22Rv1 (cell line): ENCODE measurements at regions not wholly inside any gene's neighbourhood (a gene's known extent, or its start where the extent isn't known, plus 50 kb on each side); places are given as distances from the start of the nearest gene placed in this dataset.

Source experiments
- H3K27ac ChIP-seq: fragments of 450-650 bp; 2 replicates; pipeline ENCODE4 v1.5.1; 2017
- ZFX ChIP-seq: fragments of 450-650 bp; IDR thresholded peaks from 2 replicates; pipeline ENCODE4 v1.6.1; 2017; ENCODE audit warnings: antibody characterized with exemption, borderline replicate concordance
- TF ChIP-seq, protein P1 (sequence below): fragments of 450-650 bp; IDR thresholded peaks from 2 replicates; pipeline ENCODE4 v1.5.1; 2017; ENCODE audit warnings: mild to moderate bottlenecking

DNA sequence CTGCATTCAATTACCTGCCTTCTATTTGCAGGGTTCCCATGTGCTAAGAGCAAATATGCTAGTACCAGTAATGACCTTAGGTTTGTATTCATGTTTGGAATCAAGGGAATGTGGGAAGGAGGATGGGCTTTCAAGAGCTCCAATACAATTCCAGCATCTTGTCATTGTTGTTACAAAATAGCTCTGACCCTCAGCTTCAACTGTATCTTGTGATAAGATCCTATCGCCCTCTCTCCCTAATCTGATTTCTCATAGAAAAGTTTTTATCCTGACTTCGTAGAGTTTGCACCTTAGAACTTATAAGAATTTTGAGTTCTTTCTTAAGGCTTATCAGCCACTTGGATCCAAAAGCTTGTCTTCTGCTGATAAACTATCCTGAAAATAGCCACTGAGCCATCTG is 749.5 kb upstream of the ACVR2A start:
- no peak overlapping the region for H3K27ac ChIP-seq
- no peak for TF ChIP-seq ZFX
- TF ChIP-seq, protein P1, sequence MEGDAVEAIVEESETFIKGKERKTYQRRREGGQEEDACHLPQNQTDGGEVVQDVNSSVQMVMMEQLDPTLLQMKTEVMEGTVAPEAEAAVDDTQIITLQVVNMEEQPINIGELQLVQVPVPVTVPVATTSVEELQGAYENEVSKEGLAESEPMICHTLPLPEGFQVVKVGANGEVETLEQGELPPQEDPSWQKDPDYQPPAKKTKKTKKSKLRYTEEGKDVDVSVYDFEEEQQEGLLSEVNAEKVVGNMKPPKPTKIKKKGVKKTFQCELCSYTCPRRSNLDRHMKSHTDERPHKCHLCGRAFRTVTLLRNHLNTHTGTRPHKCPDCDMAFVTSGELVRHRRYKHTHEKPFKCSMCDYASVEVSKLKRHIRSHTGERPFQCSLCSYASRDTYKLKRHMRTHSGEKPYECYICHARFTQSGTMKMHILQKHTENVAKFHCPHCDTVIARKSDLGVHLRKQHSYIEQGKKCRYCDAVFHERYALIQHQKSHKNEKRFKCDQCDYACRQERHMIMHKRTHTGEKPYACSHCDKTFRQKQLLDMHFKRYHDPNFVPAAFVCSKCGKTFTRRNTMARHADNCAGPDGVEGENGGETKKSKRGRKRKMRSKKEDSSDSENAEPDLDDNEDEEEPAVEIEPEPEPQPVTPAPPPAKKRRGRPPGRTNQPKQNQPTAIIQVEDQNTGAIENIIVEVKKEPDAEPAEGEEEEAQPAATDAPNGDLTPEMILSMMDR = no peak

DNA sequence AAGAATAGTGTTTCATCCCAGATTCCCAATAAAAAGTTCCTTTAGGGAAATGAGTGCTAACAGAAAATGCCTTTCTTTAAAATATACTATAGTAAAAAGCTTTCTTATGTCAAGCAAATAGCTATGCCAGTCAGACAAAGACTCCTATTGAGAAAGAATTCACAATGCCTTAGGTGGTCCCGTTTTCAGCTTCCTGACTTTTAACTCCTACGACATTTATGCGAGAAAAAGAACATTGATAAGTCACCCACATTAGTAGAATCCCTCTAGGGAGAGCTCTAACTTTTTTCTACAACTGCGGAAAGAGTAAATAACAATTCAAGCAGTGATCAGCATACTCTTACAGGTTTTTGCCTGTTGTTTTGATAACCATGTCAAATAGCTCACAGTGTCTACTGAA is 750.8 kb upstream of the ACVR2A start:
- TF ChIP-seq, protein P1 = no peak
- no peak for TF ChIP-seq ZFX
- no peak overlapping the region for H3K27ac ChIP-seq

DNA sequence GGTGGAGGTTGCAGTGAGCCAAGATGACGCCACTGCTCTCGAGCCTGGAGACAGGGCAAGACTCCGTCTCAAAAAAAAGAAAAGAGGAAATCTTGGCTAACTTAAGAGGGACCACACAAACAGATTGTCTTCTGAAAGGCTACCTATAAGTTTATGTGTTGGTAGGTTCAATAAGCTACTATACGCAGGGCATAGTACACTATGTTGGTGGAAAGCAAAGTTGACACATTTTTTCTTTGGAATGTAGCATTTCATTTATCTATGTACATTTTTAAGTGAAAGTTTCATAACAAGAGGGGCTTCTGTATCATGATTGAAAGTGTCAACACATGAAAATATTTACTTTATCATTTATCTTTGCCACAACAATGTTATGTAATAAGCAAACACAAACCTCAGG is 752.6 kb upstream of the ACVR2A start:
- no peak for TF ChIP-seq ZFX
- TF ChIP-seq, protein P1 = no peak
- no peak overlapping the region for H3K27ac ChIP-seq

DNA sequence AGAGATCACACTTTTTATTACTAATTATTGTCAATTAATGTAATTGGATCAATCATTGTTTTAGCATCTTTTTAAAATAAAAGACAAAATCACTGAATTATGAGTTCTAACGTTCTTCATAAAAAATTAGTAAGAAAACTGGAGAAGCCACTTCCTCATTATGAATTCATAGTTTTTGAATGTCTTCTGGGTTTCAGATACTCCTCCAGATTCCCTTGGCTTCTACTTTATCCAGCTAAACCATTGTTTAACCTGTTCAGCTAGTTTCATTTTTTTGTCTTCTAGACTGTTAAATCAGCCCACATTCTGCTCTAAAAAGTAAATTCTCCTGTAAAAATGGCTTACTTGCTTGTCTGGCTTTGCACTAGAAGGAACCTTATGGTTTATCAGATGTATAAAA is 753.4 kb upstream of the ACVR2A start:
- no peak for TF ChIP-seq ZFX
- TF ChIP-seq, protein P1 = no peak
- no peak overlapping the region for H3K27ac ChIP-seq

DNA sequence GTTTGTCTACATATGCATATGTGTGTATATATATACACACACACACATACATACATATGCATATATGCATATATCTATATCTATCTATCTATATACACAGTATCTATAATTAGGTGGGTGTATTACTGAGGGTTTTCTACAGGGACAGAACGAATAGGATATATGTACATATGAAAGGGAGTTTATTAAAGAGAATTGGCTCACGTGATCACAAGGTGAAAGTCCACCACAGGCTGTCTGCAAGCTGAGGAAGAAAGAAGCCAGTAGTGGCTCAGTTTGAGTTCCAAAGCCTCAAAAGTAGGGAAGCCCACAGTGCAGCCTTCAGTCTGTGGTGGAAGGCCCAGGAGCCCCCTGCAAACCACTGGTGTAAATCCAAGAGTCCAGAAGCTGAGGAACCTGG is 756.0 kb upstream of the ACVR2A start:
- no peak for TF ChIP-seq ZFX
- TF ChIP-seq, protein P1 = no peak
- H3K27ac ChIP-seq = no peak overlapping the region

DNA sequence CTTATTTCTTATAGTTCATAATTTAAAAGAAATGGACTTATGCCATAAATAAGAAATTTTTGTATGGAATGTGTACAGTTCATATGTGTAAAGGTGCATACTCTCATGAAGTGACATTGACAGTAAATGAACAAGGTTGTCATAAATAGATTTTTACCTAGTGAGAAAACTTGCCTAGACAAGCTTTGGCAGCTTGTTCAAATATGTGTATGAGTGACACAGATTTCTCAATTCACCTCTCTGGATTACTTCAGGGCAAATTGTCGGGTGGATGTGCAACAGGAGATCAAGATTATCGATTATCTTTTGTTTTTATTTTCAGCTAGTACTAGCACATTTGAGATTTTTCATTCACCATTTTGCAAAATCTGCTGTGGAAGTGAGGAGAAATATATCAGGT is 758.1 kb upstream of the ACVR2A start:
- no peak for TF ChIP-seq ZFX
- TF ChIP-seq, protein P1 = no peak

DNA sequence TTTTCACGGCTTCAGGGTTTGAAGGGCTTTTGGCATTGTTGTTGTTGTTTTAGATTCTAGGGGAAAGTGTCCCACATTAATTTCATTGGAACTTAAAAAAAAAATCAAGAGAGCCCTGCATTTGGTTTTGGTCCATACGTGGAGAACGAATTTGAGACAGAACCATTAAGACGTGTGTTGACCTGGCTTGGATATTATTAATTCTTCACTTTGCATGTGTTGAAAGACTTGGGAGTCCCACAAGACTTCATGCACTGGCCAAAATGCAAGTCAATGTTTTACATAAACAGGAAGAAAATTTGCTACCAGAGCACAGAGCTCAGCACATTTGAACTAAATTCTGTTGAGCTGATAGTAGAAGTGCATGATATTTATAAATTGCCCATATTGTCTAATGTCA is 761.2 kb upstream of the ACVR2A start:
- H3K27ac ChIP-seq = no peak overlapping the region

More for the DNA sequence above, 758.1 kb upstream of the ACVR2A start:
- H3K27ac ChIP-seq = no peak overlapping the region

More for the DNA sequence above, 761.2 kb upstream of the ACVR2A start:
- TF ChIP-seq, protein P1 = no peak
- TF ChIP-seq ZFX = no peak
